Ramos (cell line): ENCODE measurements at regions not wholly inside any gene's neighbourhood (a gene's known extent, or its start where the extent isn't known, plus 50 kb on each side); places are given as distances from the start of the nearest gene placed in this dataset.
"Not testable (repeated sequence)": the region's sequence is repeated elsewhere in the genome, so short reads cannot be mapped to it uniquely, and the experiment has no call there.

Source experiments
- in situ Hi-C: fragments of 300-500 bp; cut with MboI; formaldehyde crosslinking; loops from one replicate; pipeline ENCODE4 v1.14.3; 2022; ENCODE audit warnings: low sequenced_read_pairs; ENCODE audit not compliant: unreplicated experiment

GRCh38 chr7:149608168-149608567 lies 110.6 kb upstream of the ZNF746 start:
- in situ Hi-C loops, result no loop called here

- in situ Hi-C loops, result no loop called here
Measured at GRCh38 chr7:149607683-149608082, 110.1 kb upstream of the ZNF746 start.

GRCh38 chr7:149606826-149607225 lies 109.2 kb upstream of the ZNF746 start:
- in situ Hi-C loops, result no loop called here

DNA sequence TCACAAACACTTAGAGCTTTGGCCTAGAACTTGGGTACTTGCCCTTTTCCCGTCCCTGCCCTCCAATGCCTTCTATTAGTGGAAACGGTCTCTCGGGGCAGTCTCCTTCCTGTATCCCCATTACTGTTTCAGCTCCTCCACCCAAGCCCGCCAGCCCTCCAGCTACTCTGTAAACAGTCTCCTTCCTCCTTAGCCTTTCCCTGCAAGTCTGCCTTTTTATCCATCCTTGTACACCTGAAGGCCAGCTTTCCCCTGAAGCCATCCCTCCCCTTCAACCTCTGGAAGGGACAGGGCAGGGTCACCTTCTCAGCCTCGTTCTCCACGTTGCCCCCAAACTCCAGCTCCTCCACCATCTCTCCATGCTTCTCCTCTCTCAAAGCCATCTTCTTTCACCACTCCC lies 108.1 kb upstream of the ZNF746 start:
- in situ Hi-C loops, result no loop called here

DNA sequence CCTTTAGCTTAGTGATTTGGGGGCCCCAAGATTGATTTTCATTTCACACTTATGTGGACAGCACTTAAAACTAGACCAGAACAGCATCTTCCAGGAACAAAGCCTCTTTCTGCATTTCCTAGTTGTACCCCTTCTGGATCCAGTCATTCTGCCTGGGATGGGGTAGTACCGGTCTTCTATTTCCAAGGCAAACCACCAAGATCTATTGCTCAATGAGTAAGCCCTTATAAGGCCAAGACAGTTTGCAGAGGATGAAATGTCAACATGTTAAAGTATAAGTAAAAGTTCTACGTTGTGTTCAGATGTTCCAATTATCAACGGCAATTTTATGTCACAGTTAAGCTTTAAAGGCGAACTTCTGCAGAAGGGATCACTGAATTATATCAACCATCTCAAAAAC lies 106.9 kb upstream of the ZNF746 start:
- in situ Hi-C loops, result no loop called here

- in situ Hi-C loops, result not testable (repeated sequence)
Measured at GRCh38 chr7:149600669-149601330, 103.2 kb upstream of the ZNF746 start.

- in situ Hi-C loops, result no loop called here
Measured at GRCh38 chr7:149599636-149600206, 102.1 kb upstream of the ZNF746 start.

- in situ Hi-C loops, result no loop called here
Measured at GRCh38 chr7:149598721-149599308, 101.2 kb upstream of the ZNF746 start.

- in situ Hi-C loops, result not testable (repeated sequence)
Measured at GRCh38 chr7:149597789-149598188, 100.2 kb upstream of the ZNF746 start.

DNA sequence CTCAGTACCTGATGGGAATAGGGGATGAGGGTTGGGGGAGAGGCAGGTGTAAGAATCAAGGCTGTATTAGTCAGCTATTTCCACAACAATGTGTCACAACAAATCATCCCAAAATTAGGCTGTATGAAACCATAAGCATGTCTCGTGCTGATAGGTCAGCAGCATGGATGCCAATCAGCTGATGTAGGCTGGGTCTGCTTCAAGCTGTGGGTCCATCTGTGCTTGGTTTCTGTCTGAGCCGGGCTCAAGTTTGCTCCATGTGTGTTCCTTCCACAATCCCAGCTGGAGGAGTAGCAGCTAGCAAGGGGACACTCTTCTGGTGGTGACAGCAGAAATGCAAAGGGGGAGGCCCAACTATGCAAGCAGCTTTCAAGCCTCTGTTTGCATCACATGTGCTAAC lies 97.9 kb upstream of the ZNF746 start:
- in situ Hi-C loops, result no loop called here

DNA sequence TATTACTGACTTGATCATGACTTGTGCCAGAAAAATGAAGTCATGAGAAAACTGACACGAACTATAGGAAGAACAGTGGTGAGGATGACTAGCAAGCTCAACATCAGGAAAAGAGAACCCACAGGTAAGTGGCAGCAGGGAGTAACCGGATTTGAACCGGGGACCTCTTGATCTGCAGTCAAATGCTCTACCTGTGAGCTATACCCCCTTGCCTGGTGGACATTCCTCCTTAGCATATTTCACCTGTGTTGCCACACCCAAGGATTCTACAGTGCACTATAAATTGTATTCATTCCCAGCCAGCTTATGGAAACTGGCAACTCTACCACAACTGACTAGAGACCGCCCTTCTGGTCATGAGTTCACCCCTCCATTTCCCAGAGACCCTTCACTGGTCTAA lies 97.5 kb upstream of the ZNF746 start:
- in situ Hi-C loops, result no loop called here

GRCh38 chr7:149588930-149589329 lies 91.3 kb upstream of the ZNF746 start:
- in situ Hi-C loops, result no loop called here

- in situ Hi-C loops, result no loop called here
Measured at GRCh38 chr7:149586646-149587645, 89.3 kb upstream of the ZNF746 start.

GRCh38 chr7:149584530-149584929 lies 86.9 kb upstream of the ZNF746 start:
- in situ Hi-C loops, result no loop called here

GRCh38 chr7:149584009-149584408 lies 86.4 kb upstream of the ZNF746 start:
- in situ Hi-C loops, result no loop called here

DNA sequence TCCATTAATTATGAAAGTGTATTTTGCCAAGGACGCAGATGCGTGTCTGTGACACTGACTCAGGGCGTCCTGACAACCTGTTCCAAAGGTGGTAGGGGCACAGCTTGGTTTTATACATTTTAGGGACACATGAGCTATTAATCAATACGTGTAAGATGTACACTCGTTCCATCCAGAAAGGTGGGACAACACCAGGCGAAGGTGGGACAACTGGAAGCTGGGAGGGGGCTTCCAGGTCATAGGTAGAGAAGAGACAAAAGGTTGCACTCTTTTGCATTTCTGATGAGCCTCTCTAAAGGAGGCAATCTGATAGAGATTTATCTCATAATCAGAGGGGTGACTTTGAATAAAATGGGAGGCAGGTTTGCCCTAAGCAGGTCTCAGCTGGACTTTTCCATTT lies 82.7 kb upstream of the ZNF746 start:
- in situ Hi-C loops, result no loop called here

DNA sequence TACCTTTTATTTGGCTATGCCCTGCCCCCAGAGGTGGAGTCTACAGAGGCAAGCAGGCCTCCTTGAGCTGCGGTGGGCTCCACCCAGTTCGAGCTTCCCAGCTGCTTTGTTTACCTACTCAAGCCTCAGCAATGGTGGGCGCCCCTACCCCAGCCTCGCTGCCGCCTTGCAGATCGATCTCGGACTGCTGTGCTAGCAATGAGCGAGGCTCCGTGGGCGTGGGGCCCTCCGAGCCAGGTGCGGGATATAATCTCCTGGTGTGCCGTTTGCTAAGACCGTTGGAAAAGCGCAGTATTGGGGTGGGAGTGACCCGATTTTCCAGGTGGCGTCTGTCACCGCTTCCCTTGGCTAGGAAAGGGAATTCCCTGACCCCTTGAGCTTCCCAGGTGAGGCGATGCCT lies 81.8 kb upstream of the ZNF746 start:
- in situ Hi-C loops, result not testable (repeated sequence)

- in situ Hi-C loops, result not testable (repeated sequence)
Measured at GRCh38 chr7:149574428-149574827, 76.8 kb upstream of the ZNF746 start.

DNA sequence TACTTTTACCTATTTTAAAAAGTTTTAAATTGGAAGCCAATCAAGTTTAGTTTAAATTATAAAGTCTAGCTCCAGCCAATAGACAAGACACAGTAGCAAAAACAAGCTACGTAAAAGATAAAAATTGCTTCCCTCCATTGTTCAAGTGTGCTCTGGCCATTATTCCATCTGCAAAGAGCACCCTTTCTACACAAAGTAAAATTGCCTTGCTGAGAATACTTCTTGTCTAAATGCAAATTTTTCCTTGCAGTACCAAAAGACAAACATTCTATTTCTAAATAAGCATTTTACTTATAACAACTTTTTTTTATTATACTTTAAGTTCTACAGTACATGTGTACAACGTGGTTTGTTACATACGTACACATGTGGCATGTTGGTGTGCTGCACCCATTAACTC lies 75.9 kb upstream of the ZNF746 start:
- in situ Hi-C loops, result no loop called here

GRCh38 chr7:149572920-149573319 lies 75.3 kb upstream of the ZNF746 start:
- in situ Hi-C loops, result not testable (repeated sequence)

- in situ Hi-C loops, result no loop called here
Measured at GRCh38 chr7:149570784-149571183, 73.2 kb upstream of the ZNF746 start.
